Fibroblast of lung (primary cell): ENCODE measurements at regions not wholly inside any gene's neighbourhood (a gene's known extent, or its start where the extent isn't known, plus 50 kb on each side); places are given as distances from the start of the nearest gene placed in this dataset.
"Not testable (repeated sequence)": the region's sequence is repeated elsewhere in the genome, so short reads cannot be mapped to it uniquely, and the experiment has no call there.

Experiments
- DNase-seq, 2 donors: peaks; one replicate each; pipeline versions ENCODE4 v3.0.0 to v3.0.0-alpha.2; 2010; ENCODE audit warnings: low read depth in 2 of 2
- H2AFZ ChIP-seq: 2 replicates; pipeline ENCODE4 v1.5.1; 2012; ENCODE audit warnings: low read length, control low read depth, inconsistent platforms
- H3K27ac ChIP-seq: 2 replicates; pipeline ENCODE4 v1.5.1; 2011; ENCODE audit warnings: low read length, control low read depth; ENCODE audit not compliant: insufficient read depth
- H3K27me3 ChIP-seq: 2 replicates; pipeline ENCODE4 v1.5.1; 2011; ENCODE audit warnings: mild to moderate bottlenecking, low read length; ENCODE audit not compliant: control insufficient read depth, insufficient read depth
- H3K36me3 ChIP-seq: 2 replicates; pipeline ENCODE4 v1.5.1; 2011; ENCODE audit warnings: low read length; ENCODE audit not compliant: control insufficient read depth, insufficient read depth
- H3K4me1 ChIP-seq: 2 replicates; pipeline ENCODE4 v1.5.1; 2011; ENCODE audit warnings: low read length; ENCODE audit not compliant: control insufficient read depth, insufficient read depth; ENCODE audit errors: extremely low read depth
- H3K4me2 ChIP-seq: 2 replicates; pipeline ENCODE4 v1.5.1; 2011; ENCODE audit warnings: low read length, control low read depth; ENCODE audit not compliant: insufficient read depth; ENCODE audit errors: extremely low read depth
- H3K4me3 ChIP-seq, 4 experiments: fragments of 200-600 bp in 1 of 4; sonication (generic) in 1 of 4; replicated peaks in 1 of 4; 2 replicates each; pipeline ENCODE4 v1.5.1; 2011 to 2016; ENCODE audit warnings: low read length in 4 of 4, low read depth in 3 of 4, mild to moderate bottlenecking in 3 of 4, control low read depth in 2 of 4, inconsistent platforms in 1 of 4, mixed read lengths in 1 of 4; ENCODE audit not compliant: insufficient read depth in 1 of 4; ENCODE audit errors: control extremely low read depth in 1 of 4
- H3K79me2 ChIP-seq: 2 replicates; pipeline ENCODE4 v1.5.1; 2012; ENCODE audit warnings: mild to moderate bottlenecking, low read length, inconsistent platforms; ENCODE audit not compliant: control insufficient read depth, insufficient read depth
- H3K9ac ChIP-seq: 2 replicates; pipeline ENCODE4 v1.5.1; 2011; ENCODE audit warnings: mild to moderate bottlenecking, low read length, control low read depth; ENCODE audit not compliant: insufficient read depth
- H3K9me3 ChIP-seq: 2 replicates; pipeline ENCODE4 v1.5.1; 2012; ENCODE audit warnings: low read depth, low read length; ENCODE audit not compliant: control insufficient read depth, insufficient read depth
- H4K20me1 ChIP-seq: 2 replicates; pipeline ENCODE4 v1.5.1; 2011; ENCODE audit warnings: low read length; ENCODE audit not compliant: control insufficient read depth, insufficient read depth; ENCODE audit errors: extremely low read depth
- CTCF ChIP-seq, 2 donors: IDR thresholded peaks in 1 of 2; conservative IDR thresholded peaks in 1 of 2; 1 replicate in 1 of 2; 2 replicates in 1 of 2; pipeline ENCODE4 v1.5.1; 2011 to 2012; ENCODE audit warnings: low read length in 2 of 2, control low read depth in 1 of 2, inconsistent platforms in 1 of 2, low read depth in 1 of 2, mild to moderate bottlenecking in 1 of 2
- EZH2 ChIP-seq: IDR thresholded peaks from 2 replicates; pipeline ENCODE4 v1.5.1; 2012; ENCODE audit warnings: low read length, control low read depth, mild to moderate bottlenecking; ENCODE audit errors: missing control alignments

DNA sequence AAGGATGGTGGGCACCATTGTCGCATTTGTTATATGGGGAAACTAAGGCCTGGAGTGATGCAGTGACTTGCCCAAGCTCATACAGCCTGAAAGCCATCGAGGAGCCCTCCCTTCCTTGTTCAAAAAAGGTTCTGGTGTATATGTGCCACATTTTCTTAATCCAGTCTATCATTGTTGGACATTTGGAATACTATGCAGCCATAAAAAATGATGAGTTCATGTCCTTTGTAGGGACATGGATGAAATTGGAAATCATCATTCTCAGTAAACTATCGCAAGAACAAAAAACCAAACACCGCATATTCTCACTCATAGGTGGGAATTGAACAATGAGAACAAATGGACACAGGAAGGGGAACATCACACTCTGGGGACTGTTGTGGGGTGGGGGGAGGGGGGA, 191.4 kb downstream of the MN1 start:
- not testable (repeated sequence) for H3K9me3 ChIP-seq, H3K4me2 ChIP-seq, H3K9ac ChIP-seq, H3K4me3 ChIP-seq, DNase-seq, H4K20me1 ChIP-seq, H2AFZ ChIP-seq, H3K4me1 ChIP-seq, H3K36me3 ChIP-seq, H3K79me2 ChIP-seq, H3K27ac ChIP-seq
- H3K27me3 ChIP-seq, result peaks cover 16% of the 10 kb centered on the region

DNA sequence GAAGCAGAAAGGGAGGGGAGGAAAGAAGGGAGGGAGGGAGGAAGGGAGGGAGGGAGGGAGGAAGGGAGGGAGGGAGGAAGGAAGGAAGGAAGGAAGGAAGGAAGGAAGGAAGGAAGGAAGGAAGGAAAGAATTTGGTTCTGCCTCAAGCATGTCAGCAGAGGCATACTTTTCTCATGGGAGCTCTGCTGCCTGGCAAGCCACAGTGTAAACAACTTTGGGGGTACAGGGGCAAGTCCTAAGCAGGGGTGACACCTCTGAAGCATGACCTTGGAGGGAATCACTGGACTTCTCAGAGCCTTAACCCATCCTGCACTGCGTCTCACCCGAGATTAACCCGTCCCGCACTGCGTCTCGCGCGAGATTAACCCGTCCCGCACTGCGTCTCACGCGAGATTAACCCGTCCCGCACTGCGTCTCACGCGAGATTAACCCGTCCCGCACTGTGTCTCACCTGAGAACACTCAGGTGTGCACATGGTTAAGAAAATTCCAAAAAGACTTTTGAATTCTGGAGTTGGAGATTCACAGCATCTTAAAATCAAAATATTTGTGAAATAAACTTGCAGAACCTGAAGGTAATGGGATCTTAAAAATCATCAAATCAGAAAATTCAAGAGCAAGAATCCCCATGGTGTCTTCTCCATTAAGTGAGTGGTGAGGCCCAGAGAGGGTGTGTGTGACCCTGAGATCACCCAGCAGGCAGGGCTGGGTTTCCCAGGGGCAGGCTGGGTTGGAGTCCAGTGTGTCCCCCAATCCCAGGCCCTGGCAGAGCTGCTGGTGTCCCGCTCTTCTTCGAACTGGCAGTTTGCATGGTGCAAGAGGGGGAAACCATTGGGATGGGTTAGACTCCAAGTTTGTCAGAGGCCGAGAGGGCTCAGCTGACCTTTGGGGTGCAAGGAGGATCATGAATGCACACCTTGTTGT, 190.4 kb downstream of the MN1 start:
- H3K4me2 ChIP-seq, result no peak overlapping the region
- H3K4me1 ChIP-seq, result no peaks in the 10 kb centered on the region
- H3K79me2 ChIP-seq, result no peaks in the 10 kb centered on the region
- no peaks in the 10 kb centered on the region for H3K9me3 ChIP-seq
- H3K4me3 ChIP-seq, result no peak overlapping the region
- DNase-seq, result no peak
- H3K27me3 ChIP-seq, result peaks cover 16% of the 10 kb centered on the region
- no peak for TF ChIP-seq EZH2
- no peak for TF ChIP-seq CTCF (conservative IDR thresholded peaks at IDR 0.05 in 1 of 2, IDR thresholded peaks at IDR 0.05 in 1 of 2; ENCODE audit: low read depth in 1 of 2, low read length in 2 of 2)
- H3K9ac ChIP-seq, result no peak overlapping the region
- no peak overlapping the region for H3K27ac ChIP-seq
- no peaks in the 10 kb centered on the region for H4K20me1 ChIP-seq
- no peak overlapping the region for H2AFZ ChIP-seq
- no peaks in the 10 kb centered on the region for H3K36me3 ChIP-seq

DNA sequence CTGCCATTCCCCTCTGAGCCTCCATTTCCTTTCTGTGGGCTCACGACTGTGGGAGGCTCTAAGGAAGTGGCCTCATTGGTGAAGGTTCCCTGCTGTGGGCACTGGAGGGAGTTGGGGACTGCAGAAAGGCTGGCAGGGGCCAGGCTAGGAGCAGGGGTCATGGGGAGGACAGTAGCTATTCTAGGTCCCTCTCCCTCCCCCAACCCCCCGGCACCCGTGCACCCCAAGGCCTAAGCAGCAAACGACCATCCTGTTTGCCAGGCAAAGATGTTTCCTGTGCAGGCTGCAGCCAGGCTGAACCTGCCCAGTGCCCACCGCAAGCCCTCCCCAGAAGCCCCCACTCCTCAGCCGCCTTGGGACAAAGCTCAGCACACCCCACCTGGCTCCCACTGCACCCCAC, 189.4 kb downstream of the MN1 start:
- H2AFZ ChIP-seq, result no peak overlapping the region
- no peaks in the 10 kb centered on the region for H3K36me3 ChIP-seq
- H3K4me2 ChIP-seq, result no peak overlapping the region
- H3K4me3 ChIP-seq, result no peak overlapping the region
- TF ChIP-seq EZH2 (no peak), CTCF (conservative IDR thresholded peaks at IDR 0.05 in 1 of 2, IDR thresholded peaks at IDR 0.05 in 1 of 2; ENCODE audit: low read depth in 1 of 2, low read length in 2 of 2) (no peak)
- no peaks in the 10 kb centered on the region for H4K20me1 ChIP-seq
- no peaks in the 10 kb centered on the region for H3K9me3 ChIP-seq
- no peak overlapping the region for H3K27ac ChIP-seq
- no peak for DNase-seq
- H3K27me3 ChIP-seq, result peaks cover 16% of the 10 kb centered on the region
- H3K9ac ChIP-seq, result no peak overlapping the region
- no peaks in the 10 kb centered on the region for H3K79me2 ChIP-seq
- H3K4me1 ChIP-seq, result no peaks in the 10 kb centered on the region
